IMR-90 (cell line): ENCODE measurements at regions not wholly inside any gene's neighbourhood (a gene's known extent, or its start where the extent isn't known, plus 50 kb on each side); places are given as distances from the start of the nearest gene placed in this dataset.

Experiments
- CTCF ChIP-seq: conservative IDR thresholded peaks from 2 replicates; pipeline ENCODE4 v1.5.1; 2012; ENCODE audit warnings: mild to moderate bottlenecking, low read depth, low read length, improper control_type of control experiment
- MAFK ChIP-seq: IDR thresholded peaks from 2 replicates; pipeline ENCODE4 v1.6.1; 2012; ENCODE audit warnings: low read depth, low read length, improper control_type of control experiment
- MXI1 ChIP-seq: IDR thresholded peaks from 2 replicates; pipeline ENCODE4 v1.6.1; 2012; ENCODE audit warnings: low read depth, mild to moderate bottlenecking, low read length, moderate library complexity, borderline replicate concordance
- POLR2A ChIP-seq: IDR thresholded peaks from 2 replicates; pipeline ENCODE4 v1.6.1; 2012; ENCODE audit warnings: mild to moderate bottlenecking, low read depth, low read length
- RAD21 ChIP-seq: IDR thresholded peaks from 2 replicates; pipeline ENCODE4 v1.6.1; 2012; ENCODE audit warnings: low read length, improper control_type of control experiment
- RFX5 ChIP-seq: IDR thresholded peaks from 2 replicates; pipeline ENCODE4 v1.8.0; 2012; ENCODE audit warnings: low read depth, mild to moderate bottlenecking, low read length, moderate library complexity
- SMC3 ChIP-seq: fragments of 150-350 bp; IDR thresholded peaks from 2 replicates; pipeline ENCODE4 v1.6.1; 2016; ENCODE audit warnings: low read depth, mild to moderate bottlenecking, antibody characterized with exemption, low read length, moderate library complexity
- TF ChIP-seq, protein P1 (sequence below): fragments of 150-350 bp; IDR thresholded peaks from 2 replicates; pipeline ENCODE4 v1.6.1; 2016; ENCODE audit warnings: low read depth, mild to moderate bottlenecking, low read length, moderate library complexity, borderline replicate concordance

DNA sequence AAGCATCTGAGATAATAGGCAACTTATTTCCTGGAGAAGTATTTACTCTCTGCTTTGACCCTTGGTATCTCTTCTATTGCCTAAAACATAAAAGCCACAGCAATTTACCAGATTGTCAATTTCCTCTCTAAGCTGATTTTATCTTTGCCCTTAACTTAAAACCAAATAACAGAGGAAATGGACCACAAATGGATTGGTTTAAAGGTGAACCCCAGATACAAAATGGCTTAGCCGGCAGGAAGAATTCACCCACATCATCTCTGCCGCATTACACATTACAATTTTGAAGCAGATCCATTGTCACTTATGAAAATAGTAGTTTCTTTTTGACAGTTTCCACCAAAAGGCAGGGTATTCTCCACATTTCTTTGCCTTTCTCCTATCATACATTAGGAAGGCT, 585.8 kb upstream of the CHAC2 start:
- TF ChIP-seq CTCF (no peak), MXI1 (no peak), POLR2A (no peak), SMC3 (no peak), MAFK (no peak), RFX5 (no peak), RAD21 (no peak)
- TF ChIP-seq, protein P1, sequence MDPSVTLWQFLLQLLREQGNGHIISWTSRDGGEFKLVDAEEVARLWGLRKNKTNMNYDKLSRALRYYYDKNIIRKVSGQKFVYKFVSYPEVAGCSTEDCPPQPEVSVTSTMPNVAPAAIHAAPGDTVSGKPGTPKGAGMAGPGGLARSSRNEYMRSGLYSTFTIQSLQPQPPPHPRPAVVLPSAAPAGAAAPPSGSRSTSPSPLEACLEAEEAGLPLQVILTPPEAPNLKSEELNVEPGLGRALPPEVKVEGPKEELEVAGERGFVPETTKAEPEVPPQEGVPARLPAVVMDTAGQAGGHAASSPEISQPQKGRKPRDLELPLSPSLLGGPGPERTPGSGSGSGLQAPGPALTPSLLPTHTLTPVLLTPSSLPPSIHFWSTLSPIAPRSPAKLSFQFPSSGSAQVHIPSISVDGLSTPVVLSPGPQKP: no peak
